KMS-11 (cell line): ENCODE measurements at regions not wholly inside any gene's neighbourhood (a gene's known extent, or its start where the extent isn't known, plus 50 kb on each side); places are given as distances from the start of the nearest gene placed in this dataset.

ENCODE experiments used
- H2AFZ ChIP-seq: fragments of 200-600 bp; sonication (generic); 2 replicates; pipeline ENCODE4 v1.6.1; 2016; ENCODE audit warnings: antibody characterized with exemption, mixed run types, low read depth
- H3K27ac ChIP-seq: fragments of 200-600 bp; sonication (generic); 2 replicates; pipeline ENCODE4 v1.6.1; 2016; ENCODE audit warnings: mild to moderate bottlenecking, mixed run types
- H3K27me3 ChIP-seq: fragments of 200-600 bp; sonication (generic); 2 replicates; pipeline ENCODE4 v1.6.1; 2017; ENCODE audit warnings: mild to moderate bottlenecking, low read depth, mixed run types, moderate library complexity; ENCODE audit not compliant: insufficient read depth
- H3K36me3 ChIP-seq: fragments of 200-600 bp; sonication (generic); 2 replicates; pipeline ENCODE4 v1.6.1; 2017; ENCODE audit warnings: mild to moderate bottlenecking, mixed run types; ENCODE audit not compliant: insufficient read depth
- H3K4me1 ChIP-seq: fragments of 200-600 bp; sonication (generic); 2 replicates; pipeline ENCODE4 v1.6.1; 2016; ENCODE audit warnings: mild to moderate bottlenecking, low read depth, mixed run types; ENCODE audit not compliant: poor library complexity, severe bottlenecking
- H3K4me2 ChIP-seq: fragments of 200-600 bp; sonication (generic); 2 replicates; pipeline ENCODE4 v1.7.0; 2016; ENCODE audit warnings: mild to moderate bottlenecking, mixed run types
- H3K4me3 ChIP-seq: fragments of 200-600 bp; sonication (generic); IDR thresholded peaks from 2 replicates; pipeline ENCODE4 v1.6.1; 2017; ENCODE audit warnings: low read depth, low read length, mixed read lengths; ENCODE audit not compliant: insufficient read depth
- H3K79me2 ChIP-seq: fragments of 200-600 bp; sonication (generic); 2 replicates; pipeline ENCODE4 v1.6.1; 2016; ENCODE audit warnings: low read depth, mixed run types; ENCODE audit not compliant: insufficient read depth
- H3K9ac ChIP-seq: fragments of 200-600 bp; sonication (generic); 2 replicates; pipeline ENCODE4 v1.6.1; 2016; ENCODE audit warnings: mild to moderate bottlenecking, mixed run types
- H4K20me1 ChIP-seq: fragments of 200-600 bp; sonication (generic); 2 replicates; pipeline ENCODE4 v1.6.1; 2016; ENCODE audit warnings: mild to moderate bottlenecking, mixed run types; ENCODE audit not compliant: insufficient read depth
- CTCF ChIP-seq: fragments of 200-600 bp; sonication (generic); conservative IDR thresholded peaks from 2 replicates; pipeline ENCODE4 v1.6.1; 2017; ENCODE audit warnings: low read depth, mild to moderate bottlenecking, antibody characterized with exemption, low read length, moderate library complexity, mixed read lengths

- Histone ChIP-seq H3K79me2 (no peaks in the 10 kb centered on the region), H3K4me2 (no peak overlapping the region), H3K36me3 (no peaks in the 10 kb centered on the region), H4K20me1 (no peaks in the 10 kb centered on the region), H3K9ac (no peak overlapping the region), H3K27ac (no peak overlapping the region), H2AFZ (no peak overlapping the region), H3K27me3 (no peaks in the 10 kb centered on the region), H3K4me1 (no peaks in the 10 kb centered on the region), H3K4me3 (no peak overlapping the region)
- no peak for TF ChIP-seq CTCF
Measured at GRCh38 chr18:47686806-47687205, 243.7 kb downstream of the SMAD2 start.

- no peak overlapping the region for H3K4me2 ChIP-seq
- H3K27ac ChIP-seq, result no peak overlapping the region
- no peak for TF ChIP-seq CTCF
- H3K4me3 ChIP-seq, result no peak overlapping the region
- H3K79me2 ChIP-seq, result no peaks in the 10 kb centered on the region
- H3K4me1 ChIP-seq, result no peaks in the 10 kb centered on the region
- H3K9ac ChIP-seq, result no peak overlapping the region
- H3K27me3 ChIP-seq, result no peaks in the 10 kb centered on the region
- H3K36me3 ChIP-seq, result no peaks in the 10 kb centered on the region
- H2AFZ ChIP-seq, result no peak overlapping the region
- H4K20me1 ChIP-seq, result no peaks in the 10 kb centered on the region
Measured at GRCh38 chr18:47683774-47684173, 246.7 kb downstream of the SMAD2 start.

GRCh38 chr18:47682876-47683275 is 247.6 kb downstream of the SMAD2 start:
- H3K27ac ChIP-seq, result no peak overlapping the region
- no peak overlapping the region for H3K4me2 ChIP-seq
- no peaks in the 10 kb centered on the region for H3K4me1 ChIP-seq
- no peaks in the 10 kb centered on the region for H4K20me1 ChIP-seq
- H3K36me3 ChIP-seq, result no peaks in the 10 kb centered on the region
- no peak overlapping the region for H2AFZ ChIP-seq
- H3K79me2 ChIP-seq, result no peaks in the 10 kb centered on the region
- no peaks in the 10 kb centered on the region for H3K27me3 ChIP-seq
- no peak for TF ChIP-seq CTCF
- no peak overlapping the region for H3K4me3 ChIP-seq
- no peak overlapping the region for H3K9ac ChIP-seq

GRCh38 chr18:47680488-47680887 is 250.0 kb downstream of the SMAD2 start:
- no peak for TF ChIP-seq CTCF
- no peak overlapping the region for H3K27ac ChIP-seq
- H3K27me3 ChIP-seq, result no peaks in the 10 kb centered on the region
- no peaks in the 10 kb centered on the region for H3K4me1 ChIP-seq
- no peaks in the 10 kb centered on the region for H3K79me2 ChIP-seq
- no peaks in the 10 kb centered on the region for H4K20me1 ChIP-seq
- H3K4me3 ChIP-seq, result no peak overlapping the region
- no peaks in the 10 kb centered on the region for H3K36me3 ChIP-seq
- no peak overlapping the region for H3K4me2 ChIP-seq
- H2AFZ ChIP-seq, result no peak overlapping the region
- no peak overlapping the region for H3K9ac ChIP-seq

GRCh38 chr18:47679864-47680263 is 250.6 kb downstream of the SMAD2 start:
- no peaks in the 10 kb centered on the region for H3K4me1 ChIP-seq
- no peak overlapping the region for H3K4me2 ChIP-seq
- no peak for TF ChIP-seq CTCF
- no peaks in the 10 kb centered on the region for H3K36me3 ChIP-seq
- H2AFZ ChIP-seq, result no peak overlapping the region
- no peaks in the 10 kb centered on the region for H3K27me3 ChIP-seq
- H3K27ac ChIP-seq, result no peak overlapping the region
- no peak overlapping the region for H3K4me3 ChIP-seq
- no peak overlapping the region for H3K9ac ChIP-seq
- no peaks in the 10 kb centered on the region for H3K79me2 ChIP-seq
- H4K20me1 ChIP-seq, result no peaks in the 10 kb centered on the region
